DMS153 treated with DMSO at 0.1 percent for 48 hours (cell line): ENCODE measurements at regions not wholly inside any gene's neighbourhood (a gene's known extent, or its start where the extent isn't known, plus 50 kb on each side); places are given as distances from the start of the nearest gene placed in this dataset.

Source experiments
- DNase-seq: peaks from one replicate; lab custom pipeline; 2025; ENCODE audit not compliant: unreplicated experiment; lab: John Stamatoyannopoulos, UW

- no peak for DNase-seq
Measured at GRCh38 chr5:136811551-136811950, 446.2 kb upstream of the TRPC7 start.

GRCh38 chr5:136811086-136811485, 445.7 kb upstream of the TRPC7 start:
- no peak for DNase-seq

GRCh38 chr5:136810261-136810801, 445.0 kb upstream of the TRPC7 start:
- no peak for DNase-seq

GRCh38 chr5:136809382-136809781, 444.0 kb upstream of the TRPC7 start:
- DNase-seq, result no peak

- DNase-seq, result no peak
Measured at GRCh38 chr5:136808756-136809155, 443.4 kb upstream of the TRPC7 start.

- DNase-seq, result no peak
Measured at GRCh38 chr5:136805466-136805865, 440.1 kb upstream of the TRPC7 start.

GRCh38 chr5:136802383-136802782, 437.0 kb upstream of the TRPC7 start:
- DNase-seq, result no peak

GRCh38 chr5:136799806-136800372, 434.5 kb upstream of the TRPC7 start:
- DNase-seq, result no peak

- DNase-seq, result no peak
Measured at GRCh38 chr5:136793300-136793699, 428.0 kb upstream of the TRPC7 start.

- DNase-seq, result no peak
Measured at GRCh38 chr5:136781464-136781863, 416.1 kb upstream of the TRPC7 start.

GRCh38 chr5:136780518-136780917, 415.2 kb upstream of the TRPC7 start:
- DNase-seq, result no peak

GRCh38 chr5:136776022-136776927, 410.9 kb upstream of the TRPC7 start:
- no peak for DNase-seq

GRCh38 chr5:136772491-136772890, 407.1 kb upstream of the TRPC7 start:
- no peak for DNase-seq

- DNase-seq, result peak; percentile 14
Measured at GRCh38 chr5:136769900-136770684, 404.7 kb upstream of the TRPC7 start.

- no peak for DNase-seq
Measured at GRCh38 chr5:136769093-136769492, 403.7 kb upstream of the TRPC7 start.

GRCh38 chr5:136768457-136768856, 403.1 kb upstream of the TRPC7 start:
- DNase-seq, result no peak

GRCh38 chr5:136766456-136766855, 401.1 kb upstream of the TRPC7 start:
- DNase-seq, result no peak

- DNase-seq, result no peak
Measured at GRCh38 chr5:136764601-136765000, 399.3 kb upstream of the TRPC7 start.

GRCh38 chr5:136763548-136763947, 398.2 kb upstream of the TRPC7 start:
- DNase-seq, result no peak

GRCh38 chr5:136754216-136754615, 388.9 kb upstream of the TRPC7 start:
- no peak for DNase-seq

- DNase-seq, result no peak
Measured at GRCh38 chr5:136750224-136750862, 385.0 kb upstream of the TRPC7 start.
